ENCODE measurements at regions not wholly inside any gene's neighbourhood (a gene's known extent, or its start where the extent isn't known, plus 50 kb on each side); places are given as distances from the start of the nearest gene placed in this dataset.
"Not testable (repeated sequence)": the region's sequence is repeated elsewhere in the genome, so short reads cannot be mapped to it uniquely, and the experiment has no call there.

- no peak for DNase-seq
These were observed 143.2 kb upstream of the COBL start for GRCh38 chr7:51459809-51460208.

DNA sequence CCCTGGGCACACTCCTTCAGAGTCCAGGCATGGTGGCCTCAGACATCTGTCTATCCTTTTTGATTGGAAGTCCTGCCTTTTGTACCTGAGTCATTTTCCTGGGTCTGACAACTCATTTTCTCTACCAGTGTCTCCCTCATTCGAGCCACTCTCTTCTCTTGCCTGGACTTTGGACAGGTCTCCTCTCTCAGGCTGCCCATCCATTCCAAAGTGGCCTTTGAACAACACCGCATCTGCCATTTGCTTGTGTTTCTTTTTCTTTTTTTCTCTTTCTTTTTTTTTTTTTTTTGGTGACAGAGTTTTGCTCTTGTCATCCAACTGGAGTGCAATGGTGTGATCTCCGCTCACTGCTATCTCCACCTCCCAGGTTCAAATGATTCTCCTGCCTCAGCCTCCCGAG is 142.1 kb upstream of the COBL start:
- DNase-seq = no peak

DNA sequence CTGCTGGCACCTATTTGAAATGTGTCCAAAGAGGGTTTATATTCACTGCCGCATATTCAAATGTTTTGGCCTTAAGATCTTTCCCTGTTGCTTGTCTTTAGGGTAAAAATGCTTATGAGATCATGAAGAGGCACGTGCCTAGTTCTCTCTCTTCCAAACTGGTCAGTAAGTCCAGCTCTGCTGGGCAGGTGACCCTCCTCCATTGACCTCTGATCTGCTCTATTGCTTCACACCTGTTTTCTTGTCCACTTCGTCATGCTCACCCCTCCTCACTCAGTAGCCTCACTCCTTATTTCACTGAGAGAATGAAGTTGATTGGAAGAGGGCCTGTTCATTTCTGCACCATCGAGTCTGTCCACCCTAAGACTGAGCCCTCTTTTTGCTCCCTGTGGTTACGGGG is 140.5 kb upstream of the COBL start:
- DNase-seq = no peak

DNA sequence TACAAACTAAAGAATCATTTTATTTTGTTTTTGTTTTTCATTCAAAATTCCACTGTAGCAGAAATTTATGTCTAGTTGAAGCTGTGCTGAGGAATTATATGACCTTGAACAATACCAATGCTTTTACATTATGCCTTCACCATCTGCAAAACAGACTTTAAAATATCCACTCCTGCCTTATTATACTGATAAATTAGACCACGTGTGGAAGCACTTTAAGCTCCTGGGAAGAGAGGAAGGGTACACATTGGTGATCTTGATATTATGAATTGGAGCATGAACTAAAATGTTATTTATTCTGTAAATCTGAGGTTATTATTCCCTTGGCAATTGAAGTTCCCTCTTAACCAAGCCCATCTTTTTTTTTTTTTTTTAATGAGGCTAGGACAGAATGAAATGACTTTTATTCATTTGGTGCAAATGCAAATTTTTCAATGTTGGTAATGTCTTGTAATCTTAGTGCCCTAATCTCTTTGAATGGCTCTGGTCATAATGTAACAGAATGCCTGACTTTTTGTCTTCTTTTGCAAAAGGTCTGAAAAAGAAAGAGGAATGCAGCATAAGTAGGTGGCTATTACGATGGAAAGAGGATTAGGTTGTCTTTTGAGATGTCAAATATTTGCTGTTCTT is 139.9 kb upstream of the COBL start:
- DNase-seq = no peak

- DNase-seq = no peak
These were observed 139.3 kb upstream of the COBL start for GRCh38 chr7:51455948-51456347.

DNA sequence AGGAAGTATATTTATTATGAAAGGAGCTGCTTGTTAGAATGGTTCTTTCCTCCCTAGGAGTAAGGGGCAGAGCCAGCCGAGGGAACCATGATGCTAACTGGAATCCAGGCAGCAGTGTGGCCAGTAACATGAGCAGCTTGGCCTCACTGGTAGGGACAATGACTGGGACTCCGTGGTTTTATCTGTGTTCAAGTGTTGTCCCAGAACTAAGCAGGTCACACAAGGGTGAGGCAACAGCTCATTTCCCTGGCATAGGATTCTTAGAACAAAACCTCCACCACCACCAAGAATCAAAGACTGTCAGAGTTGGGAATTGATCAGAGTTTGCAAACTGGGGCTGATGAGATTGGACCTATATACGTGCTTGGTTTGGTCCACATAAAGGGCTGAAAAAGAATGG is 138.9 kb upstream of the COBL start:
- no peak for DNase-seq

DNA sequence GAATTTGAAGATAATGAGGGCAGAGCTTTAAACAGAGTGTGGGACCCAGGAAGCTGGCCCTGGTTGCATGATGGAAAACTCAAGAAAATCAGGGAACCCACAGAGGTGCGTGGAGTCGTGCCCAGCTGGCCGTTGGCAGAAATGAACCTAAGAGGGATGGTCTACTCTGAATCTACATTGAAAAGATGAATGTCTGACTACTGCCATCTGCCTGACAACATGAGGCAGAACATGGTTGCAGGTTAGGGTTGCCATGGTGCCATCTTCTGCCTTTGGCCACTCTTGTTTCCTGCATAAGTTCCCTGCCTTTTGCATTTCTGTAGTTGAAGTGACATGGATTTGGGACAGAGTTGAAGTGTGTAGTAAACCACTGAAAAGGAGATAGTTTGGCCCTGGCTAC is 138.5 kb upstream of the COBL start:
- DNase-seq = no peak

- no peak for DNase-seq
These were observed 136.1 kb upstream of the COBL start for GRCh38 chr7:51452694-51453093.

DNA sequence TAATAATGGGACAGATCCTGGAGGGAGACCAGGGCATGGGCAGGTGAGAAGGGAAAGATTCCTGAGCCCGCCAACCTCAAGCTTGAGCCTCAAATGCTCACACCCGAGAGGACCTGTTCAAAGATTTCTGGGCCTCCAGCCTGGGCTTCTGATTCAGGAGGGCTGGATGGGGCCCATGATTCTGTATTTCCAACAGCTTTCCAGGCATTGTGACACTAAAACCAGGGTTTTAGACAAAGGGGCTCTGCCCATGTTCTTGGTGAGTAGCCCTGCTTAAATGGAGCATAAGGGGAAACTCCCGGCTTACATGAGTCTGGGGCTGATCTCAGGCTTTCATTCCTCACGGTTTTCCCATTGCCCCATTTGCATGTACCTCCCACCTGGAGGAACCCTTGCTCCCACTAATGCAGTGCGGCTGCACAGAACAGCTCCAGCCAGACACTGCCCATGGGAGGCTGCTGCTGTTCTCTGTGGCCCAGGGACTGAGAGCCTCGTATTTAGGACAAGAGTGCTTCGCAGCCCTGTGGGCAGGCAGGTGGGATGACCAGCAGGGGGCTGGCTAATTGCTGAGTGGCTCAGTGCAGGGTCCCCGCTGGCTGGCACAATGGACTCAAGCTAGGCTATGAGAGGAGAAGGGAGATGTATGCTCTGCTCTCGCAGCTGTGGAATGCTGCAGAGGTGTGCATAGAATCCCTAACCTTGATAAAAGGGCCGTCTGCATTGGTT is 135.3 kb upstream of the COBL start:
- no peak for DNase-seq

GRCh38 chr7:51450541-51450940 is 133.9 kb upstream of the COBL start:
- DNase-seq = no peak

- no peak for DNase-seq
These were observed 130.2 kb upstream of the COBL start for GRCh38 chr7:51446785-51447184.

DNA sequence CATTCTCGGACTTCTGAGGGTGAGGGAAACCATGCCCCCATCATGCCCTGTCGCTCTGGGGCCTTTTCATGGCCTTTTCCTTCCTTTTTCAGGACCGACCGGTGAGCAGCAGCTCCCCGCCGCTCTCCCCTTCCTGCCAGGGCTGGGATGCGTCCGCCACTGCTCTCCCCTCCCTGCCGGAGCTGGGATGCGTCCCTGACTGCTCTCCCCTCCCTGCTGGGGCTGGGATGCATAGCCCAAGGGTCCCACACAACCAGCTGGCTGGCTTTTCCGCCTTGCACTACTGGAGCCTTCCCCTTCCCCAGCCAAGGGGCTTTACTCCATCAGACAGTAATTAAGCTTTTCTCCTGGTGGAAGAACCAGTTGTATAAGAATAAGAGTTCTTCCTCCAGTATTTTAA is 129.7 kb upstream of the COBL start:
- no peak for DNase-seq

DNA sequence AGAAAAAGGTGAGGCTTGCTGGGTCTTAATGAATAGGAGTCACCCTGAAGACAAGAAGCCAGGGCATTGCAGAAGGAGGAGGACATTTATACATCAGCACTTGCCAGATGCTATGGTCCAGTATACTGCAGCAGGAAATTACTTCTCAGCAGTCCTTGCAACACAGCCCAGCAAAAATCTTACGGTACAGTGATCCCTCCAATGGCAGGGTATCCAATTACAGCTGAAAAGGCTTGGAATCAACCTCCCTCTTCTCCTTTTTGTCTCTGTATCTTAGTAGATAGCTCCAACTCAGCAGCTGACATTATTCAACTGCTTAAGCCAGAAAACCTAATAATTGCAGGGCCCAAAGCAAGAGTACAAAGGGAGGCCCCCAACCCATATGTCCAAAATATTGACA is 128.3 kb upstream of the COBL start:
- DNase-seq = no peak

DNA sequence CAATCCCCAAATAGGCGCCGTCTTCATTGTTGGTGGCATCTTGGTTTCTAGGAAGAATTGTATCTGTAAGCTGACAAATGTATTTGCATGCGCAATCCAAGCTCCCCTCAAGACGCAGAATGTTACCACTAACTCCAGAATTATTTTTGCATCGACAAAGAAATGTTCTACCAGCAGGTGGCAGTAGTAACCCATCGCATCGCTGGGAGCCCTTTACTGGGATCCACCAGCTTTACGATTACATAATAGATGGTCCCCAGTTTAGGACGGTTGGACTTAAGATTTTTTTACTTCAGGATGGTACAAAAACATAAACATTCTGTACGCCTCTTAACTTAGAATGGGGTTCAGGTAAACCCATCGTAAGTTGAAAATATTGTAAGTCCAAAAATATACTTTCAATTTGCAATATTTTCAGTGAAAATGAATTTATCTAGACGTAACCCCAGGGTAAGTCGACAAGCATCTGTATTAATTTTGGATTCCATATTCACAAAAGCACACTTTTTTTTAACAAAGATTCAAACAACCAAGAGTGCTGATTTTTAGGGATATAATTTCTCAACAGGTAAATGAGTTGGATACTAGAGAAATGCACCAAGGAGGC is 114.0 kb upstream of the COBL start:
- DNase-seq = no peak

DNA sequence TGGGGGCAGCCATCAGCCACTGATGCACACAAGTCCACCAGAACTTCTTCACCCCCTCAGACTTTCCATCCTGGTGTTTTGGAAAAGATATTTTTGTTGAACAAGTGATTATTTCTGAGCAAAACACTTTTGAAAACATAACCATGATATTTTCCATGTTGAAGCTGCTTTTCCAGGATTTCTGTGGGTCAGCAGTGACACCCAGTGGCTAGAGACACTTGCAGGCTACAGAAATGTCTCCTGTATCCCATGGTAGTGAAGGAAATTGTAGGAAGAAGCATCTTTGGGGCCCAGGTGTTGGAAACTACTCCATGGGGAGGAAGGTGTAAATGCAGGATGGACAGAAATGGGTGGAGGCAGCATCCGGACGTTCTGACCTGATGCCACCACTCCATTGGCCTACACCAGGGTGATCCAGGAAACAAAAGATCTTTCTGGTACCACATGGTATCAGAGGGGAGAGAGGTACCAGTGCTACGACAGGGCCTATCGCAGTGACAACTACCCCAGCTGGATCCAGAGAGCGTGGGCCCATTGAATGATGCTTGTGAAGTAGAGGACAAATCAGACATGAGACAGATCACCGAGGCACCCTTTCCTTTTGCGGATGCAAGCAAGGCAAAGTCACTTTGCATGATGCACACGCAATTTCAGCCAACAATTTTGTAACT is 111.7 kb upstream of the COBL start:
- DNase-seq = no peak

DNA sequence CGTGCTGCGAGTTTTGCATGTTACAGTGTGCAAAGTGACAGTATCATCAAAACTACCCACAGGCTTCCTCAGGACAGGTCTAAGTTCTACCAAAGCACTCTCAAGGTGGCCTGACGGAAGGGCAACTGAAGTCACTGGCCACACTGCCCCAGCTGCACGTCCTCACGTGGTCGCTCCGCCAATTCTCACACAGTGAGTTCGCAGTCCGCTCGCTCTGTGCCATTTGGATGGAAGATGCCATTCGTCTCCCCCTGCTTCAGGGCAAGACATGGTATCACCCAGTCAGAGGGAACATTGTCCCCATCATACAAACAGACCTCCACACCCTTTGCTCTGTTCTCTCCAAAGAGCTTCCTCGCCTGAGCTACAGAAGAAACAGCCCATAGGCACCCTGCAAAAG is 109.6 kb upstream of the COBL start:
- no peak for DNase-seq

GRCh38 chr7:51409934-51410333 is 93.3 kb upstream of the COBL start:
- DNase-seq = not testable (repeated sequence)

DNA sequence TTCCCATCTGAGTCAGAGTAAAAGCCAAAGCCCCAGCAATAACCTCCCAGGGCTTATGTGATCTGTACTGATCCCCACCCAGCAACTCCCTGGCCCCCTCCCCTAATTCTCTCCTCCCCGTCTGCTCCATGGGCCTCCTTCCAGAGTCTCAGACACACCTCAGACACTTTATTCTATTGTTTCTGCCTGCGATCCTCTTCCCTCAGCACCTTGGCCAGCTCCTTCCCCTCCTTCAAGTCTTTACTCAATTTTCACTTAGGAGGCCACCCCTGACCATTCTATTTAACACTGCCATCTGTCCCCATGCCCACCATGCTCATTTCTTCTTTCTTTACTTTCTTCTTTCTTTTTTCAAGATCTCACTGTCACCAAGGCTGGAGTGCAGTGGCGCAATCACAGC is 81.0 kb upstream of the COBL start:
- DNase-seq = not testable (repeated sequence)

DNA sequence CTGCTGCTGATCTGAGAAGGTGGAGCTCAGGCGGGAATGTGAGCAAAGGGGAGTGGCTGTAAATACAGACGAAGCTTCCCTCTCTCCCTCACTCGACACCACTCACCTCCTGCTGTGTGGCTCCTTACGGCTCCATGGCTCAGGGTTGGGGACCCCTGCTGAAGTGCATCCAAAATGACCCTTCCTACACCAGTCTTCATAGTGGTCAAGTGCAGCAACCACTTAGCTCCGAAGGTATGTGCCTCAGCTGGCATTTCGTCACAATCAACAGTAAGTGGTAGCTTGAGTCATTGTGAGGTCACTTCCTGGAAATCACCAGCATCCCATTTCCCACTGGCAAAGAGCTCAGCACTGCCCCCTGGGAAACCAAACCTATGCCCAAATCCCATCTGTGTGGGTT is 76.4 kb upstream of the COBL start:
- DNase-seq = not testable (repeated sequence)

DNA sequence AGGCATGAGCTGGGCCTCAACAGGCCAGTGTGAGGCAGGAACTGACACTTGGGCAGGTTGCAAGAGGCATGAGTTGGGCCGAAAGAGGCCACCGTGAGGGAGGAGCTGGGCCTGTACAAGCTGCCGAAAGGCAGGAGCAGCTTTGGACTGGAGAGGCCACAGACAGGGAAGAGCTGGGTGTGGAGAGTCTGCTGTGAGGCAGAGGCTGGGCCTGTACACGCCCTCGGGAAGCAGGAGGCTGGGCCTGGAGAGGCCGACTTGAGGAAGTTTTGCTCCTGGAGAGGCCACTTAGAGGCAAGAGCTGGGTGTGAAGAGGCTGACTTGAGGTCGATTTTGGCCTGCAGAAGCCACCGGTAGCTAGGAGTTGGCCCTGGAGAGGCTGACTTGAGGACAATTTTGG is 73.3 kb upstream of the COBL start:
- DNase-seq = not testable (repeated sequence)

DNA sequence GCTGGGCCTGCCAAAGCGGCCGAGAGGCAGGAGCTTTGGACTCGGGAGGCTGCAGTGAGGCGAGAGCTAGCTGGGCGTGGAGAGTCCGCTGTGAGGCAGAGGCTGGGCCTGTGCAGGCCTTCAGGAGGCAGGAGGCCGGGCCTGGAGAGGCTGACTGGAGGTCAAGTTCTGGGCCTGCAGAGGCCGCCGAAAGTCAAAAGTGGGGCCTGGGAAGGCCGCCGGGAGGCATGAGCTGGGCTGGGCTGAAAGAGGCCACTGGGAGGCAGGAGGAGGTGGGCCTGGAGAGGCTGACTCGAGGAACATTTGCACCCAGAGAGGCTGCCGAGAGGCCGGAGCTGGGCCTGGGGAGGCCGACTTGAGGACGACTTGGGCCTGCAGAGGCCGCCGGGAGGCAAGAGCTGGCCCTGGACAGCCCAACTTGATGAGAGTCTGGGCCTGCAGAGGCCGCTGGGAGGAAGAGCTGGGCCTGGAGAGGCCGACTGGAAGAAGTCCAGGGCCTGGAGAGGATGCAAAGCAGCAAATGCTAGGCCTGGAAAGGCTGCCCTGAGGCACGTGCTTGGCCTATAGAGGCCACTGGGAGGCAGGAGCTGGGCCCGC is 72.7 kb upstream of the COBL start:
- not testable (repeated sequence) for DNase-seq

GRCh38 chr7:51388241-51388640 is 71.6 kb upstream of the COBL start:
- DNase-seq = not testable (repeated sequence)

- DNase-seq = not testable (repeated sequence)
These were observed 70.4 kb upstream of the COBL start for GRCh38 chr7:51386806-51387568.
